SK-N-SH (cell line): ENCODE measurements at regions not wholly inside any gene's neighbourhood (a gene's known extent, or its start where the extent isn't known, plus 50 kb on each side); places are given as distances from the start of the nearest gene placed in this dataset.

ENCODE experiments used
- CTCF ChIP-seq: fragments of 200-600 bp; sonication (generic); IDR thresholded peaks from 2 replicates; pipeline ENCODE4 v1.6.1; 2017; ENCODE audit warnings: antibody characterized with exemption, mild to moderate bottlenecking, moderate library complexity
- EP300 ChIP-seq, 2 experiments: IDR thresholded peaks; 2 replicates each; pipeline versions ENCODE4 v1.4.0 to v1.6.1; 2012; ENCODE audit warnings: borderline replicate concordance in 1 of 2, low read depth in 1 of 2, low read length in 1 of 2
- EZH2phosphoT487 ChIP-seq: fragments of 200-600 bp; sonication (generic); IDR thresholded peaks from 2 replicates; pipeline ENCODE4 v1.6.1; 2017; ENCODE audit warnings: low read depth, mixed run types, mild to moderate bottlenecking, antibody characterized with exemption, moderate library complexity, borderline replicate concordance
- TEAD4 ChIP-seq: IDR thresholded peaks from 2 replicates; pipeline ENCODE4 v1.4.0; 2012; ENCODE audit warnings: mild to moderate bottlenecking, borderline replicate concordance; ENCODE audit not compliant: insufficient read depth

GRCh38 chr4:181562399-181562798 lies 680.8 kb upstream of the TENM3 start:
- TF ChIP-seq EZH2phosphoT487 (no peak), CTCF (no peak), TEAD4 (no peak), EP300 (IDR thresholded peaks at IDR 0.05; ENCODE audit: borderline replicate concordance in 1 of 2, low read depth in 1 of 2, low read length in 1 of 2) (no peak)
